Epithelial cell of proximal tubule (primary cell): ENCODE measurements at regions not wholly inside any gene's neighbourhood (a gene's known extent, or its start where the extent isn't known, plus 50 kb on each side); places are given as distances from the start of the nearest gene placed in this dataset.

Source experiments
- DNase-seq: peaks from one replicate; pipeline ENCODE4 v3.0.0-alpha.2; 2011; ENCODE audit warnings: low read depth
- H3K4me3 ChIP-seq: 2 replicates; pipeline ENCODE4 v1.5.1; 2011; ENCODE audit warnings: low read depth, mild to moderate bottlenecking, low read length
- CTCF ChIP-seq: conservative IDR thresholded peaks from 2 replicates; pipeline ENCODE4 v1.5.1; 2012; ENCODE audit warnings: low read depth, mild to moderate bottlenecking, low read length

GRCh38 chr4:20408611-20409010, 156.9 kb downstream of the SLIT2 start:
- no peak for TF ChIP-seq CTCF
- no peak for DNase-seq
- H3K4me3 ChIP-seq: no peak overlapping the region

- no peak for DNase-seq
- H3K4me3 ChIP-seq: no peak overlapping the region
- no peak for TF ChIP-seq CTCF
Measured at GRCh38 chr4:20412072-20412471, 160.4 kb downstream of the SLIT2 start.

GRCh38 chr4:20416800-20417199, 165.1 kb downstream of the SLIT2 start:
- TF ChIP-seq CTCF: no peak
- DNase-seq: no peak
- H3K4me3 ChIP-seq: no peak overlapping the region

- TF ChIP-seq CTCF: peak; percentile 67
- DNase-seq: no peak
Measured at GRCh38 chr4:20418861-20419451, 167.3 kb downstream of the SLIT2 start.

GRCh38 chr4:20420916-20421602, 169.4 kb downstream of the SLIT2 start:
- no peak for DNase-seq
- TF ChIP-seq CTCF: no peak
- no peak overlapping the region for H3K4me3 ChIP-seq

More at GRCh38 chr4:20418861-20419451, 167.3 kb downstream of the SLIT2 start:
- H3K4me3 ChIP-seq: peak overlapping the region; percentile 39

- H3K4me3 ChIP-seq: no peak overlapping the region
- no peak for TF ChIP-seq CTCF
- DNase-seq: no peak
Measured at GRCh38 chr4:20421603-20421985, 169.9 kb downstream of the SLIT2 start.

GRCh38 chr4:20422398-20422797, 170.7 kb downstream of the SLIT2 start:
- peak; percentile 54 for TF ChIP-seq CTCF
- no peak overlapping the region for H3K4me3 ChIP-seq
- DNase-seq: no peak
